ENCODE measurements at regions not wholly inside any gene's neighbourhood (a gene's known extent, or its start where the extent isn't known, plus 50 kb on each side); places are given as distances from the start of the nearest gene placed in this dataset.

DNA sequence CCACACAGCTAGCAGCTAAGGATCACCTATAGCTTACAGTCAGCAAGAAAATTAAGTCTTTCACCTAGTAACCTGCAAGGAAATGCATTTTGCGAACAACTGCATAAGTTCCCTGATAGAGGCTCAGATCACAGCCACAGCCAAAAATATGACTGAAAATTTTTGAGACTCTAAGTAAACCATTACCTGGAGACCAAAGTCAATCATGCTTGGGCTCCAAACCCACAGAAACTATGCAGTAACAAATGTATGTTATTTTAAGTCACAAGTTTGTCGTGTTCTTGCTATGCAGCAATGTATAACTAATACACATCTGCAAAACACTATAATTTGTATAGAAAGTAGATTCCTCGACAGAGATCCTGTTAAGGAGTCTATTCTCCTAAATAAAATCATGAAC, 1025.7 kb upstream of the RAG2 start:
- TF ChIP-seq, protein P1, sequence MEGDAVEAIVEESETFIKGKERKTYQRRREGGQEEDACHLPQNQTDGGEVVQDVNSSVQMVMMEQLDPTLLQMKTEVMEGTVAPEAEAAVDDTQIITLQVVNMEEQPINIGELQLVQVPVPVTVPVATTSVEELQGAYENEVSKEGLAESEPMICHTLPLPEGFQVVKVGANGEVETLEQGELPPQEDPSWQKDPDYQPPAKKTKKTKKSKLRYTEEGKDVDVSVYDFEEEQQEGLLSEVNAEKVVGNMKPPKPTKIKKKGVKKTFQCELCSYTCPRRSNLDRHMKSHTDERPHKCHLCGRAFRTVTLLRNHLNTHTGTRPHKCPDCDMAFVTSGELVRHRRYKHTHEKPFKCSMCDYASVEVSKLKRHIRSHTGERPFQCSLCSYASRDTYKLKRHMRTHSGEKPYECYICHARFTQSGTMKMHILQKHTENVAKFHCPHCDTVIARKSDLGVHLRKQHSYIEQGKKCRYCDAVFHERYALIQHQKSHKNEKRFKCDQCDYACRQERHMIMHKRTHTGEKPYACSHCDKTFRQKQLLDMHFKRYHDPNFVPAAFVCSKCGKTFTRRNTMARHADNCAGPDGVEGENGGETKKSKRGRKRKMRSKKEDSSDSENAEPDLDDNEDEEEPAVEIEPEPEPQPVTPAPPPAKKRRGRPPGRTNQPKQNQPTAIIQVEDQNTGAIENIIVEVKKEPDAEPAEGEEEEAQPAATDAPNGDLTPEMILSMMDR (IDR thresholded peaks at IDR 0.05; ENCODE audit: insufficient read depth, low read depth, low read length): no peak
- TF ChIP-seq EZH2 (IDR thresholded peaks at IDR 0.05; ENCODE audit: insufficient read depth, low read length): no peak
